NCI-H2029 treated with DMSO at 0.1 percent for 48 hours (cell line): ENCODE measurements at regions not wholly inside any gene's neighbourhood (a gene's known extent, or its start where the extent isn't known, plus 50 kb on each side); places are given as distances from the start of the nearest gene placed in this dataset.
A peak's percentile ranks its signal among the peaks of the same experiment; 100 is the strongest.

ENCODE experiments used
- DNase-seq: peaks from one replicate; lab custom pipeline; 2025; lab: John Stamatoyannopoulos, UW

DNA sequence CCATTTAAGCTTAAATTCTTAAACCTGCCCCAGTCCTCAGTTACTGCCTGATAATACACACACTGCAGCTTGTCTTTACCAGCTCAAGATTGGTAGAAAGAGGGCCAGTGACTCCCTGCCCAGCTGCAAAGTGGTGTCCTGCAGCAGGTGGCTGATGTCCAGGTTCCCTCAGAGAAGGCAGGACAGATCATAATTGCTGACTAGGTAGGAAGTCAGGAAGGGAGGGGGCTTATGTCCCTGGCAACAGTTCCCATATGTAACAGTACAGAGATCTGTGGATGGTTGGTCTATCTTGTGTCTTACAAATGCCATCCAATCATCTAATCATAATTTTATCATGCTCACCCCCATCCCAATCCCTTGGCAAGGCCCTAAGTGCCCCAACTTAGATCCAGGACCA is 492.1 kb upstream of the PPP2R3A start:
- no peak for DNase-seq

DNA sequence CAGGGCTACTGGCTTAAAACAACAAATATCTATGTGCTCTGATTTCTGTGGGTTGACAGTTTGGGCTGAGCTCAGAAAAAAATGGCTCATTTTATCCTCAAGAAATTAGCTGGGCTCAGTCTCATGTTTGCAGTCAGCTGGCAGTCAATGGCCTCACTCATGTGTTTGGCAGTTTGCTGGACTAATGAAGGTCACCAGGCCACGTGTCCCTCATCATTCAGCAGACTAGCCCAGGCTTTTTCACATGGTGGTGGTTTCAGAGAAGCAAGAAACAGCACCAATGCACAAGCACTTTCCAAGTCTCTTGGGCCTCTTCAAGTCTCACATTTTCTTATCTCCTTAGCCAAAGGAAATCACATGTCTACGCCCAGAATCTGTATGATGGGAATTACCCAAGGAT is 478.3 kb upstream of the PPP2R3A start:
- DNase-seq: no peak

DNA sequence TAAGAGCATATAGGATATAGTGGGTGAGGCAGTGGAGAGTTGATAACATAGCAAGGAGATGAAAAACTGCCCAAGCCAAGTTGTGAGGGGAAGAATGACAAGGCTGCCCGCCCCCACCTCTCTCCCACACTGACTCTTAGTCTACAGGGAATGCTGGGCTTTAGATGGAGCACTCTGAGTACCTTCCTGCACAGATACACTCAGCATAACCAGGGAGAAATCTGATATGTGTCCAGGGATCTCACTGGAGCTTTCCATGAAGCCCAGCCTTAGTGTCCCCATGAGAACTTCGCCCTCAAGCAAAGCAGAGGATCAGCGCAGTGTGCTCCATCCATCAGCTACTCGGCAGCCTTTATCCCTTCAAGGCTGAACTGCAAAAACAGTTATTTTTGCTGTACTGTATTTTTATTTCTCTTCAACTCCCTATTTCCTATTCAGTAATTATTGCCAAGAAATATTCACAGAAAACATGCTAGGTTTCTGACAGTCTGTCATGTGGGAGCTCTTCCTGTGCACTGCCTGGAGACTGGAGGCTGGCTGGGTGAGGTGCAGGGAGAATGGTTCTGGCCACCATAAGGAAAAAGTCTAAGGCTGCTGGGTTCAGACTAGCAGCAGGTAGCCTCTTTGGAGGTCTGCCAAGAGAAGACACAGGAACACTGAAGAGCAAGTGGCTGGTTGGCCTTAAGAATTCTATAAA is 475.2 kb upstream of the PPP2R3A start:
- DNase-seq: no peak

DNA sequence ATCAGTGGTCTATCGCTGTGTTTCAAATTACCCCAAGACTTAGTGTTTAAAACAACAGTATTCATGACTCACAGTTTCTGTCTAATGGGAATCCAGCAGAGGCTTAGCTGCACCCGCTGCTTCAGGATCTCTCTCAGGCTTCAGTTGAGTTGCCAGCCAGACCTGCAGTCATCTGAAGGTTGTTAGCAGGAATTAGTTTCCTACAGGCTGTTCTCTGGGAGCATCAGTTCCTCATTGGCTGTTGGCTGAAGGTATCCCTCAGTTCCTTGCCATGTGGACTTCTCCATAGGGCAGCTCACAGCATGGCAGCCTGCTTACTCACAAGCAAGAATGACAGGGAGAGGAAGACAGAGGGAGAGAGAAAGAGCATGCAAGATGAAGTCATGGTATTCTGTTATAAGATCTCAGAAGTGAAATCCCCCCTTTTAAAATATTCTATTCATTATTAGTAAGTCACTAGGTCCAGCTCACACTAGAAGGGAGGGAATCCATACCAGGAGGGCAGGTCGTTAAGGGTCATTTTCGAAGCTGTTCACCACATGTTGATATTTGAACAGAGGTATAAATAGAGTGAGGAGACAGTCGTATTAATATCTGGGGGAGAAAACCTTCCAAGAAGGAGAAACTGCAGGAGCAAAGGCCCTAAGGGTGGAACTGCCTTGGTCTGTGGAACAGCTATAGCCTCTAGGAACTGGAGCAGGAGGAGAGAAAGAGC is 473.9 kb upstream of the PPP2R3A start:
- DNase-seq: no peak

DNA sequence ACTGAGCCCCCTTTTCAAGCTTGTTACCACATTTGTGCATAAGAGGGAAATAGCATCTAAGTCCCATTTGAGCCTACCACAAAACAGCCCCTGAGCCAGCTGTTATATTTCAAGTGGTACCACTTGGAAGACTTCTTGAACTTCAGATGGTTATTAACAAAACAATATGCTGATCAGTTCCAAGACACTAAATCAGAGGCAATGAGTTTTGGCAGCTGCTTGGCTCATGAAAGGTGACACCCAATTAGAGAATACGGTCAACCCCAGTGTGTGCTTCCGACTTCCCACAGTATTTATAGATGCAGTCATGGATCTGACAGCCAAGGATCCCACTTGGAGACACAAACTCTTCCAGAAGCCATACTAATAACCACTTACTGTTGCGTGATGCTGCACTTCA is 469.6 kb upstream of the PPP2R3A start:
- DNase-seq: peak; percentile 36

DNA sequence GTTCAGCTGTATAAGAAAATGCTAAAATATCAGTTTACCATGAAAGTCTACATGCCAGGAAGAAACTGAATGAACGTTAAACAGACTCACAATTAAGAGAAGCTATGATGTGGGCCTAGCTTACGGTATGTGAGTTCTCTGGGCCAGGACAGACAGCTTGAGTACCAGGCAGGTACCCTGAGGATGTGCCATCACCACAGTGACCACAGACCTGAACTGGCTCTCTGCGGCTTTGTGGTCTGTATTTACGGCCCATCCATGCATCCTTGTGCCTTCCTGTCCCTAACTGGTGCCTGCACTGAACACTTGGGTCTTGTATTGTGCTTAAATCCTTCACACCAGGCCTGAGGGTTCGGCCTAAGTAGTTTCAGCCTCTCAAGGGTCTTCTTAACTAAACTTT is 467.5 kb upstream of the PPP2R3A start:
- no peak for DNase-seq

DNA sequence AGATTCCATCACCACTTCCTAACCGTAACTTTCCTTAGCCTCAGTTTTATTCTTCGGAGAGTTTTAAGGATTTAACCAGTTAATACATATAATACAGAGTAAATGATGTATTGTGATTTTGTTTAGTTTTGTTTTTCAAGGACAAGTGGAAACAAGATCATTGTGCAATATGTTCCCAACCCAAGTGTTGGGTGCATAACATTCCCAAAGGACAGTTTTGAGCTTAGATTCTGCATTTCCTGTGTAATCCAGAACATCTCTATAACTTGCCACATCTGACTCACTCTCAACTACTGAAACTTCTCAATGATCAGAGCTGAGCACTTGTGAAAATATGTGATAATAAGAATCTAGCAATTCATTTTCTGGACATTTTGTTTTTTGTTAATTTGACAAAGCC is 466.1 kb upstream of the PPP2R3A start:
- DNase-seq: no peak

DNA sequence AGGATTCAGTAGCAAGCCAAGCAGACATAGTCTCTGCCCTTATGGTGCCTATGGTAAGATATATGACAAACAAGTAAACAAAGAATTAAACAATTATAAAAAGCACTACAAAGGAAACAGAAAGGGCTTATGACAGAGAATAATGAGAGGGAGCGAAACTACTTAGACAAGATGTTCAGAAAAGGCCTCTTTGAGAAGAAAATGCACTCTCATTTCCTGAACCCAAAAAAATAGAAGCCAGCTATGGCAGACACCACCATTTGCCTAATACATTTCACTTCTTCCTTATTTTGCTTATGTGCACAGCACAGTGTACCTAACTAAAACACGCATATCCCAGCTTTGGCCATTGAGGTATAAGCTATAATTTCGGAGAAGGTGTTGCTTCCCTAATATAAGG is 465.5 kb upstream of the PPP2R3A start:
- no peak for DNase-seq

DNA sequence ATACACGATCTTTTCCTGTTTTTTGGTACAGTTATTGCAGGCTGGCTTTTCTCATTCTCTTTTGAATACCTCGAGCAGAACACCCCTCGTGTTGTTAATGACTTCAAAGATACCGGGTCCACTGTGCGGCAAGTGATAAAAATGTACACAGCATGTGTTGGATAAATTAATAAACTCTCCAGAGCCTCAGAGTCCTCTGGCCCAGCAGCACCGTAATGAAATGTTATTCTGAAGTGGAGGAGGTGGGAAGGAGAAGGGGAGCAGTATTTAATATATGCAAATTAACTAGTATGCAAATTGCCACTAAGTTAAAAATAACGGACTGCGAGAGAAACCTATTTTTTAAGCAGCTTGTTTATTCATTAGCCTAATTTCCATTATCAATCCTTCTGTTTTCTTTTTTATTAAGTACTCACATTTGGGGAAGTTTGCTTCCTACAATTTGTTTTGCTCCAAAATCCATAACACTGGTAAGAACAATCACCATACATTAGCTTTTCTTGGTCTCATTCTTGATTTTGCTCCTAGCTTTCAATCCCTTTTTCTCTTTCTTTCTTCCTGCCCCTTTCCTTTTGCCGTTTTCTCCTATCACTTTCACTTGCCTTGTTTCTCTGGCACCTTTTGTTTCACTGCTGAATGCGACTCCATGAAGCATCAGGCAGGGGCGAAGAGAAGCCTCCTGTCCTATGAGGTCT is 462.3 kb upstream of the PPP2R3A start:
- no peak for DNase-seq

DNA sequence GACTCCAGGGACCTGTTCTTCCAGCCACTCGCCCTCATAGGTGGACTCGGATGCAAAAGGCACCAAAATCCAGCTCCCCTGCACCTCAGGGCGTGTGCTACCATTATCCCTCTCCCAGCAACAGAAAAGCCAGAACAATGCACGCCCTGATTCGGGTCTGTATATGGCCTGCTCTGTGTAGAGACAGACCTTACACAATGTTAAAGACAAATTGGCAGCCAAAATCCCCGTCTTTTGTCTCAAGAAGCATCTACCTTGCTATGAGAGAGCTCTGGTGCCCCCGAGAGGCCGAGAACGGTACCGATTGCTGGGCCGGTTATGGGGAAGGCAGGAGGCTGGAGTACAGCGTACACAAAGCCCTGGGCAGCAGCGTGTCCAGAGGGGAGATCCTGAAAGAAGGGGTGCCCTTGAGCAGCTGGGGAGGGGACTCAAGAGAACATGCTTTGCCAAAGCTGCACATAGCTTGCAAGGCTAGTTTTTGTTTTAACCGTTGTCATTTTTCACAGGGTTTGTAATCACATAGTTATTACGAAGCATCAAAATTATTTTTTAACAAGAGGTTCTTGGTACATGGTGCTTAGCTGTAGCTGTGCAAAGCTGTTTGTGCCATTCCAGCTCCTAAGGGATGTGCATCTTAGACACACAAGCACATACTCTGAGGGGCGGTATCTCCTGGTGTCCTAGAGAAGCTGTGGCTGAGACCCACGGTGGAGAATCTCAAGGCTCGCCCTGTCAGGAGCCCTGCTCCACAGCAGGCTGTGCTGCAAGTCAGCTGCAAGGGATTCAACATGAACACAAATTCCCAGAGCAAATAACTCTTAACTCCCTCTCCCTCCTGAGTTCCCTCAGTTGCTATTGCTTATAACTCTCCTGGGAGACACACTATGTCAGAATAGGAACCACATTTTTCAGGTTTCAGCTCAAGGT is 461.5 kb upstream of the PPP2R3A start:
- DNase-seq: peak; percentile 45

DNA sequence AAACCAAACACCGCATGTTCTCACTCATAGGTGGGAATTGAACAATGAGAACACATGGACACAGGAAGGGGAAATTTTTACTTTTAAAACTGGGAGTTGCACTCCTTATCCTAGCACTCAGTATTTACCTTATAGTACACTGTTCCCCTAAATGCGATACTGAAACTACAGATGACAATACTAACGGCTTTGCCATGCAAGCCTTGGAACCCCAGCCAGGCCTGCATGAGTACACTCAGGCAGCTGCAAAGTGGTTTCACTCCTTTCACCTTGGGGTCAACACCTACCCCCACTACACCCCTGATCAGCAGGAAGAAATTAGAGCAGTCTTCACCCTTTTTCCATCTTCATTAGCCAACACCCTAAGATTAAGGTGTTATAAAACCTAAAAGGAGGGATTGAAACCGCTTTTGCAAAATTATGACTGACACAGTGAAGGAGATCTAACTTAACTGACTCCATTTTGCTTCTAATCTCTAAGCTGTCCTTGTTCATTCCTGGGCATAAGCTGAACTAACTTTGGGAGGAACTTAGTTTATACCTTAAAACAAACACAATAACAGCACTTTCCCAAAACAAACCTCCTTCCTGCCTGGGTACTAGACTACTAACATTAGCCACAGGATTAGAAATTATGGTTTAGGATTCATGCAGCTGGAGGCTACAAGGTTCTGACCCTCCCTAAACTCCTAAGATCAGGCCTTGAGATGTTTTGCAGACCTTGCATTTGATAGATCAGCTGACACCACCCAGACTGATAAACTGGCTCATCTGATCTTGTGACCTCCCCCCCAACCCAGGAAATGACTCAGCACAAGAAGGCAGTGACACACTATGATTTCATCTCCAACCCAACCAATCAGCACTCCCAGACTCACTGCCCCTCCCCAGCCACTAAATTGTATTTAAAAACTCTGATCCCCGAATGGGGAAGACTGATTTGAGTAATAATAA is 452.1 kb upstream of the PPP2R3A start:
- no peak for DNase-seq

DNA sequence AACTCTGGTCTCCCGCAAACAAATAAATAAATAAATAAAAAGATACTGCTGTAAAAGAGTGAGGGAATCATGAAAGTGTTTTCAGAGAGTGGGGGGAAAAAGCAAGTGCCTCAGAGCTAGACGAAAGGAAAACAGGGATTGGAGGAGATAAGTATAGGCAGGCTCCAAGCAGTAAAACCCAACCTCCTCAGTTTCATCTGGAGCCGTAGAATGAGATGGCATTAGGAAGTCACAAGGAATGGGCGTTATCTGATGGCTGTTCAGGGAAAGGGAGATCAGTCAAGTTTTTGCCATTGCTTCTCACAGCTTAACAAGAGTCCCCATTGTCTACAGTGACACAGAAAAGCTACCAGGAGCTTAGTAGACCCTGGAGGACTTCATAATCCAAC is 451.5 kb upstream of the PPP2R3A start:
- no peak for DNase-seq

DNA sequence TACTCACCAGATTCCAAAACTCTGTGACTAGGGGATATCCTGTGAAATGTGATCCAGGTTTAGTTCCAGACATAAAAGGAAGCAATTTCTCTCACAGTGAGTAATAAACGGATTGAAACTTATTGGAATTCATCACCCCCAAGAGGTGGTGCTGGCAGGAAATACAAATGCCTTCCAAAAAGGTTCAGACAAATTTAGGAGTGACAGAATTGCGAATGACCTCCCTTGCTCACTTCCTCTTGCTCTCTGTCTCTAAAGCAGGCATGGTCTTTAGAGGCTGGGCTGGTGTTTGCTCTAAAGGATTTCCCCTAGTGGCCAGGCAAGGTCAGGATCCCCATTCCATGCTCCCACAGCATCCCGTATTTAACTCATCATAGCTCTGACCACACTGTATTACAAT is 449.4 kb upstream of the PPP2R3A start:
- DNase-seq: no peak

DNA sequence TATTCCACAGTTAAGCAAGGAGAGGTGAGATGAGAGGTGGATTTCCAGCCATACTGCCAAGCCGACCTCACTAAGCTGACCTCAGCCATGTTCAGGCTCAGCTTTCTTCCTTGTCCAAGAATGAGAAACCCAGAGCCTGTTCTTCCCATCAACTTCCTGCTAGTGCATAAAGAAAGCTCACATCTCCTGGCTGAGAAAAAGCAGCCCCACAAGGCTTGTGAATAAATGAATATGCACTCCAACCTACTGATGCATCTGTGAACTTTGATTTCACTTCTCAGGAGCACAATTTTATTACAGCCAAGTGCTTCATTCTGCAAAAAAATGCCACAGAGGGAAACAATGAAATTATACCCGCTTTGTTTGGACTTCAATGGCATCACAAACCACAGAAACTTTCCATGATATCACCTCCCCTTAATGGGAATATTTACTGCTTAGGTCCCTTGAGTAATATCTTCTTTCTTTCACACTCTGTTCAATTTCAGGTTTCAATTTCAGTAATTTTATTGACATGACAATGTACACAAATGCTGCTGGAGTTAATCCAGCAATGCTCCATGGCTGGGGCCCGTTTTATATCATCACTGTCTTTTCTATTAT is 437.0 kb upstream of the PPP2R3A start:
- peak; percentile 7 for DNase-seq

DNA sequence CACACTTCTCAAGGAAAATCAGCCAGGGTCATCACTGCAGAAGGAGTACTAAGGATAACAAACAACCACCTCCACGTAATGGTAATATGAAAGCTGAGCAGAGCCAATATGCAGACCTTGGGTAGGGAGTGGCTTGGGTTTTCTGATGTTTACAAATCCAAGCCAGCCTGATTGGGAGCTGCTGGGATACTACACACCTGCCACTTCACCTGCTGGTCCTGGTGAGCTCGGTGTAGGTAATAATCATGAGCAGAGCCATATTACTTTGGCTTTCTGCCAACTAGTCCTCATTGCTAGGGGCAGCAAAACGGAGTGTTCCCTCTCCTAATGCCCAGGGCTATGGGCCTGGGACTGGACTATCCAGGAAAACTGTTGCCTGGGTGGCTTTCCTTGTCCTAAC is 433.5 kb upstream of the PPP2R3A start:
- peak; percentile 89 for DNase-seq

DNA sequence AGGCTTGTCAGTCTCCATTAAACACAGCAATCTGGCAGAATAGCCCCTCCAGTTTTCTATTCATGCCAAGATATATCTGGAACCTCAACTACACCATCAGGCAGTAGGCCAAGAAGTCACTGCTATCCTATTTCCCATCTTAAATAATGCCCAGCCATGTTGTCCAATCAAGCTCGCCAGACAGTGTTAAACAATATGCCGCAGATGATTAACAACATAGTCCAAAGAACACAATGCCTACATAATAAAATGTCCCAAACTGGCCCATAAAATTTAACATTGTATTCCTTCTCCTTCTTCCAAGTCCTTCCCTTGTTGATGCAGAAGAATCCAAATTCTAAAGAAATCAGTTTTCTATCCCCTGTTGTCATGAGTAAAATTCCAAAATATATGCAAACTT is 427.4 kb upstream of the PPP2R3A start:
- no peak for DNase-seq

DNA sequence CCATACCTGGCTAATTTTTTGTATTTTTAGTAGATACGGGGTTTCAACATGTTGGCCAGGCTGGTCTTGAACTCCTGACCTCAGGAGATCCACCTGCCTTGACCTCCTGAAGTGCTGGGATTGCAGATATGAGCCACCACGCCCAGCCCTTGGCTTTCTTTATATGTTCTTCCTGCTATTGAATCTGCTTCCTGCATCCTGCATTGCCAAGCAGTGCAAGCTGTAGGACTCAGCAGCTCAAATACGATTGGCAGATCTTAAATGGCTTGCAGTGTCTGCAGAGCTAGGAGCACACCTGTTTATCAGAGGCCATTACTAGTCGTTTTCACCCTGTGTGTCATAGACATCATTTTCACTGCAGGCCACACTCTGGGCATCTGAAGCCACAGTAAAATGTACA is 426.2 kb upstream of the PPP2R3A start:
- no peak for DNase-seq

DNA sequence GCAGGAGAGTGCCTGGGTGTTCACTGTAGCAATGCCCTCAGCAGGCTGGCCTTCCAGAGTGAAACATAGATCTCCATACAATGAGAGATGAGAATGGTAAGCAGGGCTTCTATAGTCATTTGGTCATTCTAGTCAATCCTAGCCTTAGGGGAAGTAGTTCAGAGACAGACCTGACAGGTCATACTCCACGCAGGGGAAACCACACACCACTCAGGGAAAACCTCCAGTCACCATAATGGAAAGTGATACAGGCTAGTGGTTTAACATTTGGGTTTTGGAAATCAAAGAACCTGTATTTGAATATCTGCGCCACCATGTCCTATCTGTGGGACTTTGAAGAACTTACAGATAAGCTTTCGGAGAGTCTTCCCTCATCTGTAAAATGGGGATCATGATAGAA is 425.7 kb upstream of the PPP2R3A start:
- no peak for DNase-seq

DNA sequence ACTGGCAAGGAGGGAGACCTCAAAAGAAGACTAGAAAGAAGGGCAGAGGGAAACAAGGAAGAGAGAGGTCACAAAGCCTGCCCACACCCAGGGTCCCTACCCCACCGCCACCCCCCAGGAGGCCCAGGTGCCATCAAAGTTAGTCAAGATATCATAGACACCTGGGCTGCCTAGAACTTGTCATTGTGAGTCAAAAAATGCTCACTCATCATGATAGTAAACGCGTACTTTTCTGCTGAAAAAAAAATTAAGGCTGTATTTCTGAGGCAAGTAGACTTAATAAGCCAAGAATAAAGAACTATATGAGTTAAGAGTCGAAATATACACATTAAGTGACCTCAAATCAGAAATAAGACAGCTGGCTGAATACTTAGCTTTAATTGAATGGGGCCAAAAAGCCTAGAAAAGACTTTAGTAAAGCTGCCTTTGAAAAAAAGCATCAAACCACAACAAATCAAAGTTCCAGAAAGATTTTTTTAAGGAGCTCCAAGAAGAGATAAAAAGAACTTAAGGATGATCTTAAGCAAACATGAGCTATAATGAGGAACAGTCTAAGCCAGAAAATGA is 415.5 kb upstream of the PPP2R3A start:
- DNase-seq: no peak

DNA sequence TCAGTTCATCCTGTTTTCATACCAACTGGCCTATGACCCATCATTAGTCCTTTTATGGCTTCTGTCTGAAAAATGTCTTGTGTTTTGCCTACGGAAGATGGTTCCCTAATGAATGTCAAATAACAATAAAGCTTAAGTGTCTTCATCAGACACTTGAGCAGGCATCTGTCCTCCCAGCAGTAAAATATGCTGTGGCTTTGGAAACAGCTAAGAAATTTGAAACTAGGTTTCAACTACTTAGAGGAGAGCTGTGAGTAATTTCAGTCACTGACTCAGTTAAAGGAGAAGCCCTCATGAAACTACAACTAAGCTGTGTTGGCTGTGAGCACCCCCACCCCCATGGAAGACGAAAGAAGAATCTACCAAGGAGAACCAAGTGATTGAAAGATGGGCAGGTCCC is 409.4 kb upstream of the PPP2R3A start:
- DNase-seq: no peak
